Uterus (tissue), 3 donors: ENCODE measurements at regions not wholly inside any gene's neighbourhood (a gene's known extent, or its start where the extent isn't known, plus 50 kb on each side); places are given as distances from the start of the nearest gene placed in this dataset.

Source experiments
- DNase-seq, 2 donors: peaks; one replicate each; pipeline ENCODE4 v3.0.0-alpha.2; 2019 to 2020
- H3K27ac ChIP-seq, 2 donors: fragments of 200-600 bp; sonication (generic); 1 replicate in 1 of 2; 2 replicates in 1 of 2; pipeline ENCODE4 v1.5.1; 2016 to 2018
- H3K27me3 ChIP-seq, 2 donors: fragments of 200-600 bp; sonication (generic); one replicate each; pipeline ENCODE4 v1.5.1; 2018 to 2019; ENCODE audit warnings: control low read depth in 1 of 2
- H3K36me3 ChIP-seq, 2 donors: fragments of 200-600 bp; sonication (generic); one replicate each; pipeline ENCODE4 v1.5.1; 2019; ENCODE audit warnings: control low read depth in 1 of 2
- H3K4me1 ChIP-seq, 2 donors: fragments of 200-600 bp; sonication (generic); one replicate each; pipeline ENCODE4 v1.5.1; 2018 to 2019; ENCODE audit warnings: control low read depth in 1 of 2
- H3K4me3 ChIP-seq, 2 donors: fragments of 200-600 bp; sonication (generic); 1 replicate in 1 of 2; 2 replicates in 1 of 2; pipeline ENCODE4 v1.5.1; 2018 to 2019; ENCODE audit warnings: mild to moderate bottlenecking in 1 of 2
- H3K9me3 ChIP-seq, 2 donors: fragments of 200-600 bp; sonication (generic); one replicate each; pipeline ENCODE4 v1.5.1; 2019; ENCODE audit warnings: control low read depth in 1 of 2
- CTCF ChIP-seq, 4 experiments: fragments of 200-600 bp in 2 of 4; fragments of 450-650 bp in 2 of 4; sonication (generic) in 2 of 4; IDR thresholded peaks; one replicate each; pipeline ENCODE4 v1.5.1; 2016 to 2019; ENCODE audit warnings: antibody characterized with exemption in 4 of 4, mild to moderate bottlenecking in 2 of 4, moderate library complexity in 1 of 4
- POLR2A ChIP-seq, 2 donors: fragments of 450-650 bp; IDR thresholded peaks; one replicate each; pipeline ENCODE4 v1.6.1; 2016; ENCODE audit warnings: antibody characterized with exemption in 2 of 2, mild to moderate bottlenecking in 1 of 2, moderate library complexity in 1 of 2
- intact Hi-C: fragments of 100-400 bp; cut with DNase I; formaldehyde crosslinking; loops from one replicate; pipeline ENCODE4 v1.15.1; 2023; ENCODE audit warnings: low total_unique reads
- donor health status: DM: yes; HTN: yes; CAD: no.

GRCh38 chr4:38493066-38493465 lies 170.9 kb upstream of the KLF3 start:
- no peak for DNase-seq
- Histone ChIP-seq H3K36me3 (no peaks in the 10 kb centered on the region), H3K27ac (no peak overlapping the region), H3K9me3 (no peaks in the 10 kb centered on the region), H3K27me3 (no peaks in the 10 kb centered on the region), H3K4me1 (no peaks in the 10 kb centered on the region), H3K4me3 (no peak overlapping the region)
- TF ChIP-seq CTCF (IDR thresholded peaks at IDR 0.05) (no peak), POLR2A (IDR thresholded peaks at IDR 0.05) (no peak)
- intact Hi-C loops: no loop called here

GRCh38 chr4:38495446-38495845 lies 168.6 kb upstream of the KLF3 start:
- Histone ChIP-seq H3K4me3 (no peak overlapping the region), H3K4me1 (no peaks in the 10 kb centered on the region), H3K27ac (no peak overlapping the region), H3K27me3 (no peaks in the 10 kb centered on the region), H3K9me3 (no peaks in the 10 kb centered on the region), H3K36me3 (no peaks in the 10 kb centered on the region)
- no peak for TF ChIP-seq CTCF (IDR thresholded peaks at IDR 0.05)
- TF ChIP-seq POLR2A (IDR thresholded peaks at IDR 0.05): no peak
- intact Hi-C loops: no loop called here
- no peak for DNase-seq

GRCh38 chr4:38497121-38497520 lies 166.9 kb upstream of the KLF3 start:
- Histone ChIP-seq H3K9me3 (no peaks in the 10 kb centered on the region), H3K4me1 (no peaks in the 10 kb centered on the region), H3K27me3 (no peaks in the 10 kb centered on the region), H3K27ac (no peak overlapping the region), H3K4me3 (no peak overlapping the region), H3K36me3 (no peaks in the 10 kb centered on the region)
- intact Hi-C loops: no loop called here
- no peak for DNase-seq
- no peak for TF ChIP-seq CTCF (IDR thresholded peaks at IDR 0.05)
- no peak for TF ChIP-seq POLR2A (IDR thresholded peaks at IDR 0.05)

GRCh38 chr4:38499101-38499500 lies 164.9 kb upstream of the KLF3 start:
- H3K27ac ChIP-seq: no peak overlapping the region
- no peak for DNase-seq
- TF ChIP-seq CTCF (IDR thresholded peaks at IDR 0.05): no peak
- no peak for TF ChIP-seq POLR2A (IDR thresholded peaks at IDR 0.05)
- H3K4me1 ChIP-seq: no peaks in the 10 kb centered on the region
- H3K27me3 ChIP-seq: no peaks in the 10 kb centered on the region
- no peaks in the 10 kb centered on the region for H3K36me3 ChIP-seq
- H3K9me3 ChIP-seq: no peaks in the 10 kb centered on the region
- intact Hi-C loops: no loop called here
- H3K4me3 ChIP-seq: no peak overlapping the region

GRCh38 chr4:38500433-38500832 lies 163.6 kb upstream of the KLF3 start:
- Histone ChIP-seq H3K9me3 (no peaks in the 10 kb centered on the region), H3K4me1 (no peaks in the 10 kb centered on the region), H3K4me3 (no peak overlapping the region), H3K36me3 (no peaks in the 10 kb centered on the region), H3K27ac (no peak overlapping the region), H3K27me3 (no peaks in the 10 kb centered on the region)
- intact Hi-C loops: no loop called here
- DNase-seq: peak; percentile 20 to 32
- TF ChIP-seq POLR2A (IDR thresholded peaks at IDR 0.05) (no peak), CTCF (IDR thresholded peaks at IDR 0.05) (no peak)
